Inferior parietal cortex (tissue), 1 donor: ENCODE measurements at regions not wholly inside any gene's neighbourhood (a gene's known extent, or its start where the extent isn't known, plus 50 kb on each side); places are given as distances from the start of the nearest gene placed in this dataset.
A peak's percentile ranks its signal among the peaks of the same experiment; 100 is the strongest.

ENCODE experiments used
- DNase-seq: peaks from one replicate; pipeline ENCODE4 v3.0.0-alpha.2; 2016; ENCODE audit errors: extremely low spot score

GRCh38 chr2:221693365-221693764, 121.3 kb upstream of the EPHA4 start:
- DNase-seq, result no peak

GRCh38 chr2:221691571-221691970, 119.5 kb upstream of the EPHA4 start:
- no peak for DNase-seq

GRCh38 chr2:221689140-221689539, 117.0 kb upstream of the EPHA4 start:
- no peak for DNase-seq

GRCh38 chr2:221680548-221680947, 108.4 kb upstream of the EPHA4 start:
- no peak for DNase-seq

GRCh38 chr2:221677688-221678087, 105.6 kb upstream of the EPHA4 start:
- DNase-seq, result no peak

GRCh38 chr2:221676566-221677172, 104.6 kb upstream of the EPHA4 start:
- DNase-seq, result no peak

GRCh38 chr2:221675201-221675908, 103.3 kb upstream of the EPHA4 start:
- DNase-seq, result no peak

- DNase-seq, result no peak
These were observed 102.3 kb upstream of the EPHA4 start for GRCh38 chr2:221674446-221674845.

- no peak for DNase-seq
These were observed 101.1 kb upstream of the EPHA4 start for GRCh38 chr2:221673248-221673647.

- DNase-seq, result no peak
These were observed 99.4 kb upstream of the EPHA4 start for GRCh38 chr2:221671515-221671914.

GRCh38 chr2:221662689-221663391, 90.7 kb upstream of the EPHA4 start:
- no peak for DNase-seq

GRCh38 chr2:221657806-221658205, 85.7 kb upstream of the EPHA4 start:
- DNase-seq, result no peak

GRCh38 chr2:221655300-221655699, 83.2 kb upstream of the EPHA4 start:
- no peak for DNase-seq

- DNase-seq, result no peak
These were observed 81.1 kb upstream of the EPHA4 start for GRCh38 chr2:221653182-221653581.

GRCh38 chr2:221649051-221649775, 77.1 kb upstream of the EPHA4 start:
- peak; percentile 46 for DNase-seq

GRCh38 chr2:221642447-221642846, 70.3 kb upstream of the EPHA4 start:
- no peak for DNase-seq

GRCh38 chr2:221641181-221641871, 69.2 kb upstream of the EPHA4 start:
- DNase-seq, result no peak

GRCh38 chr2:221640686-221641085, 68.6 kb upstream of the EPHA4 start:
- no peak for DNase-seq

GRCh38 chr2:221637851-221638250, 65.7 kb upstream of the EPHA4 start:
- no peak for DNase-seq

- no peak for DNase-seq
These were observed 63.8 kb upstream of the EPHA4 start for GRCh38 chr2:221635949-221636348.

GRCh38 chr2:221629468-221629867, 57.4 kb upstream of the EPHA4 start:
- no peak for DNase-seq

- no peak for DNase-seq
These were observed 52.4 kb upstream of the EPHA4 start for GRCh38 chr2:221624475-221624874.
